Transverse colon (tissue), 4 donors: ENCODE measurements at regions not wholly inside any gene's neighbourhood (a gene's known extent, or its start where the extent isn't known, plus 50 kb on each side); places are given as distances from the start of the nearest gene placed in this dataset.
"Not testable (repeated sequence)": the region's sequence is repeated elsewhere in the genome, so short reads cannot be mapped to it uniquely, and the experiment has no call there.

Source experiments
- DNase-seq: peaks from one replicate; pipeline ENCODE4 v3.0.0-alpha.2; 2019
- H3K27ac ChIP-seq, 4 donors: fragments of 200-600 bp; sonication (generic); 2 replicates each; pipeline ENCODE4 v1.5.1; 2016 to 2018; ENCODE audit warnings: inconsistent platforms in 4 of 4
- H3K27me3 ChIP-seq: fragments of 200-600 bp; sonication (generic); 2 replicates; pipeline ENCODE4 v1.5.1; 2017; ENCODE audit warnings: inconsistent platforms
- H3K36me3 ChIP-seq, 4 donors: fragments of 200-600 bp; sonication (generic); 2 replicates each; pipeline ENCODE4 v1.5.1; 2017 to 2019; ENCODE audit warnings: inconsistent platforms in 4 of 4
- H3K4me1 ChIP-seq, 4 donors: fragments of 200-600 bp; sonication (generic); 2 replicates each; pipeline ENCODE4 v1.5.1; 2017 to 2020; ENCODE audit warnings: inconsistent platforms in 4 of 4
- H3K4me3 ChIP-seq, 4 donors: fragments of 200-600 bp; sonication (generic); 1 replicate in 1 of 4; 2 replicates in 3 of 4; pipeline versions ENCODE4 v1.5.1 to v1.6.1; 2017 to 2019; ENCODE audit warnings: inconsistent platforms in 4 of 4
- H3K9me3 ChIP-seq, 2 donors: fragments of 200-600 bp; sonication (generic); 2 replicates each; pipeline ENCODE4 v1.5.1; 2017 to 2019; ENCODE audit warnings: inconsistent platforms in 2 of 2
- WGBS, 2 donors: methylation state at CpG; one replicate each; pipeline ENCODE4 v1.1.5; 2018; ENCODE audit warnings: low coverage in 1 of 2; 5-methylcytosine and 5-hydroxymethylcytosine counted together
- in situ Hi-C, 4 donors: fragments of 200-750 bp; cut with MboI; loops; one replicate each; pipeline versions ENCODE4 v1.15.0 to v1.15.1; 2017; ENCODE audit warnings: low sequenced_read_pairs in 3 of 4, low pct_ligation_motif_present in 1 of 4, low pct_unique_long_range_greater_than_20kb in 1 of 4
- intact Hi-C: fragments of 100-400 bp; cut with DNase I; formaldehyde crosslinking; loops from one replicate; pipeline ENCODE4 v1.15.1; 2023; ENCODE audit warnings: low total_unique reads

DNA sequence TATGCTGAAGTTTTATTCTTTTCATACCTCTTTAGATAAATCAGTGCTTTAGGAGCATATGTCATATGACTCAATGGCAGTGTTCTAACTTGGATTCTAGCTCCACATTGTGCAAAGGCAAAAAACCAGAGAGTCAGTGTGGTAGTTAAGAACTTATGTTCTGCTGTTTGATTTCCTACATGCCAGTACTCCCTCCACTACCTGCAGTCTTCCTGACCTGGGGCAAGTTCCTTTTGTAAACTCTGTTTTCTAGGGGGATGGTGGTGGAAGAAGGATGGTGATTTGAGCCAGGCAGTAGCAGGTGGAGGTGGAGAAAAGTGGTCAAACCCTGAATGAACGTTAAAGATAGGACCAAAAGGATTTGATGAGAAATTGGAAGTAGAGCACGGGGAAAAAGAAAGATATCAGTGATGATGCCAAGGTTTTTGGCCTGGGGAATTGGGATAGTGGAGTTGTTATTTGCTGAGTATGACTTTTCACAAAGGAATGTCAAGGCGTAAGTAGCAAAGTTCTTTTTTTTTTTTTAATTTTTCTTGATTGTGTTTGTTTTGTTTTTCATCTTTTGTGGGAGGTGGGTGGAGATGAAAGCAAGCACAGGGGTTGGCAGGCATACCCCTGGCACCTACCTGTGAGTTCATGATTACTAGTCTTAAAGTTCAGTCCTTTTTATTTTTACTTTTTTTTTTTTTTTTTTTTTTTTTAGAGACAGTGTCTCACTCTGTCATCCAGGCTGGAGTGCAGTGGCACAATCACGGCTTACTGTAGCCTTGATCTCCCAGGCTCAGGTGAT, 82.3 kb downstream of the SYT15B start:
- H3K4me3 ChIP-seq, H3K4me1 ChIP-seq, in situ Hi-C loops, H3K27me3 ChIP-seq, DNase-seq, H3K36me3 ChIP-seq, intact Hi-C loops, H3K9me3 ChIP-seq, H3K27ac ChIP-seq: not testable (repeated sequence)
- WGBS, 2 donors: 43 to 57% methylated on average over 1 to 3 of the region's 4 CpGs

GRCh38 chr10:47676102-47676501, 87.3 kb downstream of the SYT15B start:
- 75% methylated on average over 1 of the region's 1 CpG; no CpG with 5 or more reads in 1 of the 2 donors for WGBS, 2 donors
- in situ Hi-C loops, DNase-seq, H3K27ac ChIP-seq, H3K27me3 ChIP-seq, intact Hi-C loops, H3K4me3 ChIP-seq, H3K4me1 ChIP-seq, H3K9me3 ChIP-seq, H3K36me3 ChIP-seq: not testable (repeated sequence)

- in situ Hi-C loops, H3K4me1 ChIP-seq, intact Hi-C loops, DNase-seq, H3K27ac ChIP-seq, H3K9me3 ChIP-seq, H3K36me3 ChIP-seq, H3K27me3 ChIP-seq, H3K4me3 ChIP-seq: not testable (repeated sequence)
Observed at GRCh38 chr10:47675577-47675976, 87.8 kb downstream of the SYT15B start.

DNA sequence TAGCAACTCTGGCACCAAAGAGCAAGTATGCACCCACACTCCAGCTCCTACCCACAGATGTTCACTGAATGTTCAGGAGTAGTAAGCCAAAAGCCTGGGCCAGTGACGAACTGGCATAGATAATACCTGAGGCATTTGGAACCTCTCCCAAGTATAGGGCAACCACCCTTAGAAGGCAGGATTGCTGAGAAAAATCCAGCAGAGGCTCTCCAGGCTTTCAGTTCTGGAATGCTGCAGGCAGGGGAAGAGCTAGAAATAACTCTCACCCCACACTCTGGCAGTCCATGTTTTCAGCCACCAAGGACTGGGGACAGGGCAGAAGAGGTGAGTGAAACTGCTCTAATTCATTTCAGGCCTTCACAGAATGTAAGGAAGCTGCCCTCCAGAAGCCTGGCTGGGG, 90.3 kb downstream of the SYT15B start:
- H3K4me3 ChIP-seq, H3K27ac ChIP-seq, in situ Hi-C loops, H3K27me3 ChIP-seq, H3K36me3 ChIP-seq, DNase-seq, H3K4me1 ChIP-seq, intact Hi-C loops, H3K9me3 ChIP-seq: not testable (repeated sequence)
- WGBS, 2 donors: no CpG with 5 or more reads among the region's 1 CpG

DNA sequence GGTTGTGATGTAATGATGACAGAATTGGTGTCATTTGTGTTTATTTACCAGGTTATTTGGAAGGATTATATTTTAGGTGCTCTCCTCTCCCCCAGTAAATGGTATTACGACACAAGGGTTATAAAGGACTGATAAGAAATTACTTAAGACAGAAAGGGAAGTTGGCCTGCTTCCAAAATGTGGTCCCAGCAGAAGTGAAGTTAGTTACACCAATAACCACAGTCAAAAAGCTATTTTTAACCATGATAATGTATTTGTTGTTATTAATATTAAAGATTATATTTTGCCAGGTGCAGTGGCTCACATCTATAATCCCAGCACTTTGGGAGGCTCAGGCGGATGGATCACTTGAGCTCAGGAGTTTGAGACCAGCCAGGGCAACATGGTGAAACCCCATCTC, 92.5 kb downstream of the SYT15B start:
- H3K27me3 ChIP-seq, H3K4me3 ChIP-seq, in situ Hi-C loops, H3K27ac ChIP-seq, DNase-seq, H3K36me3 ChIP-seq, intact Hi-C loops, H3K4me1 ChIP-seq, H3K9me3 ChIP-seq: not testable (repeated sequence)
- WGBS, 2 donors: 85% methylated on average over 1 of the region's 2 CpGs; no CpG with 5 or more reads in 1 of the 2 donors

DNA sequence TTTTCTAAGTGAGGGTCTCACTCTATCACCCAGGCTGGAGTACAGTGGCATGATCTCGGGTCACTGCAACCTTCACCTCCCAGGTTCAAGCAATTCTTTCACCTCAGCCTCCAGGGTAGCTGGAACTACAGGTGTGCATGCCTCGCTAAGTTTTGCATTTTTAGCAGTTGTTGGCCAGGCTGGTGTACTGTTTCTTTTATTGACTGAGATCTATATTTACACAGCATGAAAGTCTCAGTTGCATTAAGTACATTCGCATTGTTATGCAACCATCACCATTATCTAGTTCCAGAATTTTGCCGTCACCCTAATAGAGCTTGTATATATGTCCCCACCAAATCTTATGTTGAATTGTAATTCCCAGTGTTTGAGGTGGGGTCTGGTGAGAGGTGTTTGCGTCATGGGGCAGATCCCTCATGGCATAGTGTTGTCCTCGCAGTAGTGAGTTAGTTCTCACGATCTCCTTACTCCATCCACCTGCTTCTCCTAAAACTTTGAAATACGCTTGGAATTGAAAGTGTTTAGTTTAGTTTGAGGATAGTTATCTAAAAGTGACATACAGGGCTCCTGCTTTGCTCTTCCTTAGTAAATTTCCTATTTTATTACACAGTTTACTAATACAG, 101.3 kb downstream of the SYT15B start:
- WGBS, 2 donors: 81% methylated on average over 4 of the region's 8 CpGs; no CpG with 5 or more reads in 1 of the 2 donors
- intact Hi-C loops, DNase-seq, H3K4me3 ChIP-seq, H3K36me3 ChIP-seq, H3K27me3 ChIP-seq, H3K27ac ChIP-seq, in situ Hi-C loops, H3K9me3 ChIP-seq, H3K4me1 ChIP-seq: not testable (repeated sequence)

DNA sequence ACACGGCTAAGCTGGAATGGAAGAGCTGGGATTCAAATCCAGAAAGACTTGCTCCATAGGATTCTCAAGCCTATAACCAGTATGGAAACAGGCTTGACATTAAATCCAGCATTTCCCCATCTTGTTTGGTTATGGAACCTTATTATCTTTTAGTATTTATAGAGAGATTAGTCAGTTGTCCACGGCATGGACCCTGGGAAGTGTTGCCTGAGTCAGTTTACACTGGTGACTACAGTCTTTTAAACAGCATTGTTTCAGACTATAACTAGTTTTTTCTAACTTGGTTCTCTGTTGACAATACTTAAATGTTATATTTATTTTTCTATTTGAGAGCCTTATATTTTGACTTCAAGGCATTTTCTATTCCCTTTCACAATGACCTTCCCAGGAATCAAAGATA, 106.7 kb downstream of the SYT15B start:
- H3K4me3 ChIP-seq, H3K9me3 ChIP-seq, in situ Hi-C loops, H3K27ac ChIP-seq, H3K36me3 ChIP-seq, DNase-seq, H3K27me3 ChIP-seq, intact Hi-C loops, H3K4me1 ChIP-seq: not testable (repeated sequence)
- no CpG with 5 or more reads among the region's 2 CpGs for WGBS, 2 donors

DNA sequence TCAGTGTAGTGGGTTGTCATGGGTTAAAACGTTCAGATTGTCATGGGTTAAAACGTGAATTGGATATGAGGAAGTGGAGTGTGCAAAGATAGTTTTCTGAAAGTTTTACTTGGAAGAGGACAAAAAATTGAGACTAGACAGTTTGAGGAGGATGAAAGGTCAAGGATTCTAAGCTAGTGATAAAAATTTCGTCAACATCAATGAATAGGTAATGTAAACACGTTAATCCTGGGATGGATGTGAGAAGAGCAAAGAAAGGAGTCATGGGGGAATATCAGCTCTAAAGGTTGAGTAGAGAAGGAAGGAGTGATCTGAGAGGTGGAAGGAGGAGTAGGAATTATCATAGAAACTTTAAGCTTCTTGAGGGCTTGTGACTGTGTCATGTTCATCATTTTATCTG, 109.2 kb downstream of the SYT15B start:
- H3K27me3 ChIP-seq, H3K9me3 ChIP-seq, H3K36me3 ChIP-seq, H3K27ac ChIP-seq, in situ Hi-C loops, H3K4me3 ChIP-seq, DNase-seq, intact Hi-C loops, H3K4me1 ChIP-seq: not testable (repeated sequence)
- WGBS, 2 donors: 62% methylated on average over 4 of the region's 4 CpGs; no CpG with 5 or more reads in 1 of the 2 donors

GRCh38 chr10:47648594-47648993, 114.8 kb downstream of the SYT15B start:
- H3K36me3 ChIP-seq, DNase-seq, H3K27ac ChIP-seq, intact Hi-C loops, H3K27me3 ChIP-seq, H3K4me3 ChIP-seq, H3K9me3 ChIP-seq, H3K4me1 ChIP-seq, in situ Hi-C loops: not testable (repeated sequence)
- 100% methylated on average over 1 of the region's 2 CpGs; no CpG with 5 or more reads in 1 of the 2 donors for WGBS, 2 donors

DNA sequence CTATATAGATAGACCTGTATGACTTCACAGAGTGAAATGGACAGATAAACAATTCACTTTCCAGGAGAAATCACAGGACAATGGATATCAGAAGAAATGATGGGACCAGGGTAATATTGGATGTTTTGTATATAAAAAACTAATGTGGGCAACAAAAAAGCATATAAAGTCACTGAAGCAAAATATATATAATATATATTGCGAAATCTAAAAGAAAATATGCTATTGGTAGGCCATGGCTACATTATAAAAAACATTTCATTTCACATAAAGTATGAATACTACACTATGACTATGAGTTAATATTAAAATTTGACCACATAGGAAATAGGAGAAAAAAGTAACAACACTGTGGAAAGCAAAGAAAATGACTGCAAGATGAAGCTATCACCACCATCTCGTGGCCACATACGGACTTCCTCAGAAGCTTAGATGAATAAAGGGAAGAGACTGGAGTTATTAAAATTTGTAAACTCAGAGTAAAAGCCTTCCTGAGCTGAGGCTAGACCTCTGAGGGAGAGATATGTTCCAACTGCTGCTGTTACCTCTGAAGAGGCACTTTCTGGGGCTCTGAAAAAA, 115.8 kb downstream of the SYT15B start:
- H3K9me3 ChIP-seq, H3K27me3 ChIP-seq, intact Hi-C loops, H3K27ac ChIP-seq, H3K4me3 ChIP-seq, H3K36me3 ChIP-seq, in situ Hi-C loops, DNase-seq, H3K4me1 ChIP-seq: not testable (repeated sequence)
- WGBS, 2 donors: 50 to 51% methylated on average over 3 of the region's 3 CpGs
